Stimulated activated naive B cell treated with anti-CD40 and anti-IgM and Interleukin-4, amounts not matched to agents 10 μg/mL and 1 μg/mL and 100 μg/mL, for 72 hours (primary cell): ENCODE measurements at regions not wholly inside any gene's neighbourhood (a gene's known extent, or its start where the extent isn't known, plus 50 kb on each side); places are given as distances from the start of the nearest gene placed in this dataset.
"Not testable (repeated sequence)": the region's sequence is repeated elsewhere in the genome, so short reads cannot be mapped to it uniquely, and the experiment has no call there.

Experiments
- ATAC-seq, 2 donors: fragments of 150-1000 bp; cut with Tn5 transposase; replicated peaks; 2 replicates each; pipeline ENCODE4 v1.10.0; 2021; ENCODE audit warnings: moderate library complexity in 1 of 2
- DNase-seq: peaks from one replicate; pipeline ENCODE4 v3.0.0; 2021
- H3K27ac Mint-ChIP-seq: one replicate; pipeline ENCODE4 v1.8.0; 2022; ENCODE audit warnings: mild to moderate bottlenecking, mixed read lengths
- H3K27me3 Mint-ChIP-seq, 2 donors: one replicate each; pipeline ENCODE4 v1.8.0; 2022; ENCODE audit warnings: mixed read lengths in 2 of 2
- H3K36me3 Mint-ChIP-seq, 2 donors: one replicate each; pipeline ENCODE4 v1.8.0; 2022; ENCODE audit warnings: mixed read lengths in 2 of 2, mild to moderate bottlenecking in 1 of 2
- H3K4me1 Mint-ChIP-seq, 2 donors: one replicate each; pipeline ENCODE4 v1.8.0; 2022; ENCODE audit warnings: mixed read lengths in 2 of 2, mild to moderate bottlenecking in 1 of 2
- H3K4me3 Mint-ChIP-seq, 2 donors: one replicate each; pipeline ENCODE4 v1.8.0; 2022; ENCODE audit warnings: mild to moderate bottlenecking in 2 of 2, mixed read lengths in 2 of 2, moderate library complexity in 1 of 2
- H3K9me3 Mint-ChIP-seq, 2 donors: one replicate each; pipeline ENCODE4 v1.8.0; 2022; ENCODE audit warnings: mixed read lengths in 2 of 2, mild to moderate bottlenecking in 1 of 2

DNA sequence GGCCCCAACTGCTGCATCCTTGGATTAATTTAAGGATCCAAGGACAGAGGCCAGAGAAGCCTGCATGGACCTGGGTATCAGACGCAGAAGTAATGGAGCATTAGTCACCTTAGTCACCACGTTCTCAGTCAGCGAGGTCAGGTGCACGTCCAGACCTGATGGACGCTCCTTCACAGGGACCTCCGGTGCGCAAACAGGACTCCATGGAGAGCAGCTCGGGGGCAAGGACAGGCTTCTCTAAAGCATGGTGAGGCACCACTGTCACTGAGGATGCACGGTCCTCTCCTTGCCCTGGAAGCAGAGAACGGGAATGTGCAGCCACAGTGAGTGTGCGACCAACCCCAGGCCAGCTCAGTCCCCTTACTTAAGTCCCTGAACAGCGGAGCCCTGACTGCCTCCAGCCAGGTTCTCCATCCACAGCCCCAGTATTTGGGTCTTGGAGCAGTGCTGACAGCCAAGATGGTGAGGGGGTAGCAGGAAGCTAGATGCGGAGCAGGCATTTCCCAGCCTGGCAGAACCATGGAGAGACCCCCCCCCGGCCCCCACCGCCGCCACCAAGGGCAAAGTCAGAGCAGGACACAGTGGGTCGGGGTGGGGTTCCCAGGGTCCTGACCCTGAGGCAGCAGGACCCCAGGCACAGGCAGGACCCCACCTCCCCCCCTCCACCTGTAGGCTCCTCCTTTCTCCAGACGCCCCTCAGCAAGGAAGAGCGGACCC, 253.4 kb upstream of the SFSWAP start:
- Mint-ChIP-seq H3K4me1 (no peaks in the 10 kb centered on the region), H3K4me3 (no peak overlapping the region), H3K36me3 (no peaks in the 10 kb centered on the region), H3K27ac (no peak overlapping the region), H3K27me3 (peaks cover 44 to 52% of the 10 kb centered on the region in 2 donors), H3K9me3 (no peaks in the 10 kb centered on the region)
- ATAC-seq (no peak), DNase-seq (no peak)

DNA sequence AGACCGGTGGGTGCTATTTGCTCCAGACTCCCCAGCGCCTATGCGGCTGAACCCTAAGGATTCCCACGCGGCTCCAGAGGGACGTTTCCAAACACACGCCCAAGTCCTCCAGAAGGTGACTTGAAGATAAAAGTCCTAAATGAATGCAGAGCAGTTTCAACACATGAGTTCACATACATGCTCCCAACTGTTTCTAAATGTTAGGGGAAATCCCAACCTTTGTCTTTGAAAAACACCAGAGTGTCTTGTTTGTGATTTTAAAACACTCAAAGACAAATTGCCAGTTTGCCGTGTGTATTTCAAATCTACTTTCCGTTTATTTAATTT, 252.9 kb upstream of the SFSWAP start:
- Mint-ChIP-seq H3K9me3 (no peaks in the 10 kb centered on the region), H3K36me3 (no peaks in the 10 kb centered on the region), H3K4me3 (no peak overlapping the region), H3K27me3 (peaks cover 48 to 51% of the 10 kb centered on the region in 2 donors), H3K27ac (no peak overlapping the region), H3K4me1 (no peaks in the 10 kb centered on the region)
- ATAC-seq, result no peak
- DNase-seq, result no peak

DNA sequence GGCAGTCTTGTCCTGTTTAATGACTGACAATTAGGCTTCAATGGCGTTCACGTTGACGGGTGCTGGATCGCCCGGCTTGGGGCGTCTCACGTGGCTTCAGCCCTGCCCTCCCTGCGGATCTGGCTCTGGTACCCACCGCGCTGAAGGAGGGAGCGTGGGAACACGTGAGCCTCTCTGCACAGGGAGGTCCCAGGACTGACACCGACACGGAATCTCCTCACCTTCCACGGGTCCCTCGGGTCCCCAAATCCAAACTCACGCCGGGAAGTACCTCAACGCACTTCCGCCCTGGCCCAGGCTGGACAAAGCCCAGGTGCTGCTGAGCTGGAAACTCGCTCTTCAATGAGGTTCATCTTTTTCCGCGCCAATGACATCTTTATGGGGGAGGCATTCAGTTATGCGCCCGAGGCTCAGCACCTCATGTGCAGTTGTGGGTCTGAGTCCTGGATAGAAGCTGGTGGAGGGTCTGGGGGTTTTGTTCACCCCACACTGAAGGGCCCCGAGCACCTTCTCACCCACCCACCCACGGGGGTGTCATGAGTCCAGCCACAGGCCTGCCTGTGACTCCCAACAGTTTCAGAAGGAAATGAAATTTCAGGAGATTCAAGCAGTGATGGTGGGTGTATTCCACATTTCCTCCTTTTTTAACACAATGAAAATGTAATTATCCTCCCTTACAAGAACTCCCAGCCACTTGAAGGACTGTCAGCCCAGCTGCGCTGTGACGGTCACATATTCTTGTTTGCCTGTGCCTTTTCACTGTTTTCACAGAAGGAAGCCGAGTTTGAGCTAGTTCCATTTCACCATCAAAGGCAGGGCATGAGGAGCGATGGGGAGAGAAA, 251.7 kb upstream of the SFSWAP start:
- Mint-ChIP-seq H3K4me1 (no peaks in the 10 kb centered on the region), H3K9me3 (no peaks in the 10 kb centered on the region), H3K36me3 (no peaks in the 10 kb centered on the region), H3K4me3 (no peak overlapping the region), H3K27me3 (peaks cover 48 to 55% of the 10 kb centered on the region in 2 donors), H3K27ac (no peak overlapping the region)
- ATAC-seq (no peak), DNase-seq (no peak)

GRCh38 chr12:131459773-131460365, 251.0 kb upstream of the SFSWAP start:
- DNase-seq (no peak), ATAC-seq (no peak)
- Mint-ChIP-seq H3K4me3 (no peak overlapping the region), H3K4me1 (no peaks in the 10 kb centered on the region), H3K27ac (no peak overlapping the region), H3K9me3 (no peaks in the 10 kb centered on the region), H3K27me3 (peaks cover 48 to 51% of the 10 kb centered on the region in 2 donors), H3K36me3 (no peaks in the 10 kb centered on the region)

GRCh38 chr12:131460520-131460919, 250.4 kb upstream of the SFSWAP start:
- ATAC-seq (no peak), DNase-seq (no peak)
- Mint-ChIP-seq H3K36me3 (no peaks in the 10 kb centered on the region), H3K9me3 (no peaks in the 10 kb centered on the region), H3K27ac (no peak overlapping the region), H3K27me3 (peaks cover 48 to 49% of the 10 kb centered on the region in 2 donors), H3K4me1 (no peaks in the 10 kb centered on the region), H3K4me3 (no peak overlapping the region)

- peaks cover 46 to 48% of the 10 kb centered on the region in 2 donors for H3K27me3 Mint-ChIP-seq
- no peak overlapping the region for H3K4me3 Mint-ChIP-seq
- H3K9me3 Mint-ChIP-seq, result no peaks in the 10 kb centered on the region
- no peak overlapping the region for H3K27ac Mint-ChIP-seq
- no peaks in the 10 kb centered on the region for H3K4me1 Mint-ChIP-seq
- ATAC-seq (no peak), DNase-seq (no peak)
- H3K36me3 Mint-ChIP-seq, result no peaks in the 10 kb centered on the region
Observed at GRCh38 chr12:131461096-131461495, 249.8 kb upstream of the SFSWAP start.

DNA sequence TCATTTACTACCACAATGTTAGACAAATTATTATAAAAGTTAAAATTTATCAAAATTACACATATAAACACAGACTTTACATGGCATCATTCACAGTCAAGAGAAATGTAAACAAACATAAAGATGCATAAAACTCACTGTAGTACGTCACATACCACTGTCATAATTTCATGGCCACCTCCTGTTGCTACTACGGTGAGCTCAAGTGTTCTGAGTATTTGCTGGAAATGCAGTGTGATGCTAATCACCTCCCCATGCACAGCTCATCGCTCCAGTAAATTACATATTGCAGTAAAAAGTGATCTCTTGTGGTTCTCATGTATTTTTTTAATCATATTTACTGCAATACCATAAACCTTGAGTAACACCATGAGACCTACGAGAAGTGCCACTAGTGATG, 247.7 kb upstream of the SFSWAP start:
- Mint-ChIP-seq H3K27ac (no peak overlapping the region), H3K36me3 (no peaks in the 10 kb centered on the region), H3K4me1 (no peaks in the 10 kb centered on the region), H3K4me3 (no peak overlapping the region), H3K9me3 (no peaks in the 10 kb centered on the region), H3K27me3 (peaks cover 30 to 32% of the 10 kb centered on the region in 2 donors)
- DNase-seq (no peak), ATAC-seq (no peak)

GRCh38 chr12:131464081-131464480, 246.8 kb upstream of the SFSWAP start:
- Mint-ChIP-seq H3K4me3 (no peak overlapping the region), H3K27me3 (peaks cover 21 to 22% of the 10 kb centered on the region in 2 donors), H3K4me1 (no peaks in the 10 kb centered on the region), H3K27ac (no peak overlapping the region), H3K9me3 (no peaks in the 10 kb centered on the region), H3K36me3 (no peaks in the 10 kb centered on the region)
- DNase-seq (no peak), ATAC-seq (peak in 1 of 2 donors; percentile 33)

DNA sequence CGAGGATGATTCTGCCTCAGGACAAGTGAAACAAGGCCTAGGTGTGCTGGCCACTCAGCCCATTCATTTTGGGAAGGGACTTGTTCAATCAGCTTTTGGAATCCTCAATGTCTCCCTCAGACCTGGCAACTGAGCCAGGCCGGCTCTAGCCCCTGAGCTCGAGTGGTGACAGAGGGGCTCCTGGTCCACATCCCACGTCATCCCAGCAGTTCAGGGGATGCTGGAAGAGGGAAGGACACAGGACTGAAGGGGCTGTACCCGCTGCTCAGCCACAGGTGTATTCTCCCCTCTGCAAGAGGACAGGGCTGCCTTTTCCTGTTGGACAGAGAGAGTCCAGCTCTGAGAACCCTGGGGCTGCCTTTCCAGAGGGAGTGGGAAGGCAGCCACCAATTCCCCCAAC, 244.6 kb upstream of the SFSWAP start:
- Mint-ChIP-seq H3K27ac (no peak overlapping the region), H3K27me3 (peaks cover 17 to 18% of the 10 kb centered on the region in 2 donors), H3K36me3 (no peaks in the 10 kb centered on the region), H3K9me3 (no peaks in the 10 kb centered on the region), H3K4me1 (no peaks in the 10 kb centered on the region), H3K4me3 (no peak overlapping the region)
- DNase-seq (no peak), ATAC-seq (no peak)

GRCh38 chr12:131466932-131467331, 244.0 kb upstream of the SFSWAP start:
- no peak for ATAC-seq
- H3K9me3 Mint-ChIP-seq, result no peaks in the 10 kb centered on the region

GRCh38 chr12:131468206-131468605, 242.7 kb upstream of the SFSWAP start:
- no peaks in the 10 kb centered on the region for H3K9me3 Mint-ChIP-seq
- H3K27me3 Mint-ChIP-seq, result peaks cover 11 to 18% of the 10 kb centered on the region in 2 donors
- no peak overlapping the region for H3K27ac Mint-ChIP-seq
- H3K4me1 Mint-ChIP-seq, result no peaks in the 10 kb centered on the region
- no peaks in the 10 kb centered on the region for H3K36me3 Mint-ChIP-seq
- no peak for DNase-seq
- H3K4me3 Mint-ChIP-seq, result no peak overlapping the region
- ATAC-seq, result no peak

More at GRCh38 chr12:131466932-131467331, 244.0 kb upstream of the SFSWAP start:
- no peak for DNase-seq
- peaks cover 16 to 19% of the 10 kb centered on the region in 2 donors for H3K27me3 Mint-ChIP-seq
- H3K27ac Mint-ChIP-seq, result no peak overlapping the region
- no peak overlapping the region for H3K4me3 Mint-ChIP-seq
- H3K36me3 Mint-ChIP-seq, result no peaks in the 10 kb centered on the region
- H3K4me1 Mint-ChIP-seq, result no peaks in the 10 kb centered on the region

- not testable (repeated sequence) for ATAC-seq, DNase-seq, H3K9me3 Mint-ChIP-seq, H3K4me3 Mint-ChIP-seq, H3K36me3 Mint-ChIP-seq, H3K27ac Mint-ChIP-seq, H3K4me1 Mint-ChIP-seq
- H3K27me3 Mint-ChIP-seq, result peaks cover 6 to 28% of the 10 kb centered on the region in 2 donors
Observed at GRCh38 chr12:131469945-131470344, 240.9 kb upstream of the SFSWAP start.

GRCh38 chr12:131471271-131471905, 239.5 kb upstream of the SFSWAP start:
- DNase-seq (no peak), ATAC-seq (no peak)
- H3K27me3 Mint-ChIP-seq, result peaks cover 6 to 28% of the 10 kb centered on the region in 2 donors
- no peaks in the 10 kb centered on the region for H3K9me3 Mint-ChIP-seq
- no peak overlapping the region for H3K27ac Mint-ChIP-seq
- H3K4me3 Mint-ChIP-seq, result no peak overlapping the region
- no peaks in the 10 kb centered on the region for H3K4me1 Mint-ChIP-seq
- no peaks in the 10 kb centered on the region for H3K36me3 Mint-ChIP-seq

- no peak for ATAC-seq
- Mint-ChIP-seq H3K36me3 (no peaks in the 10 kb centered on the region), H3K4me1 (no peaks in the 10 kb centered on the region), H3K9me3 (no peaks in the 10 kb centered on the region), H3K4me3 (no peak overlapping the region), H3K27me3 (peaks cover 6 to 28% of the 10 kb centered on the region in 2 donors), H3K27ac (no peak overlapping the region)
- DNase-seq, result no peak
Observed at GRCh38 chr12:131471946-131472732, 238.8 kb upstream of the SFSWAP start.
